GM18907 (cell line): ENCODE measurements at regions not wholly inside any gene's neighbourhood (a gene's known extent, or its start where the extent isn't known, plus 50 kb on each side); places are given as distances from the start of the nearest gene placed in this dataset.

Source experiments
- ATAC-seq: cut with Tn5 transposase; IDR thresholded peaks from one replicate; pipeline ENCODE4 v1.9.1; 2021; ENCODE audit warnings: mild to moderate bottlenecking, moderate library complexity; ENCODE audit not compliant: unreplicated experiment

DNA sequence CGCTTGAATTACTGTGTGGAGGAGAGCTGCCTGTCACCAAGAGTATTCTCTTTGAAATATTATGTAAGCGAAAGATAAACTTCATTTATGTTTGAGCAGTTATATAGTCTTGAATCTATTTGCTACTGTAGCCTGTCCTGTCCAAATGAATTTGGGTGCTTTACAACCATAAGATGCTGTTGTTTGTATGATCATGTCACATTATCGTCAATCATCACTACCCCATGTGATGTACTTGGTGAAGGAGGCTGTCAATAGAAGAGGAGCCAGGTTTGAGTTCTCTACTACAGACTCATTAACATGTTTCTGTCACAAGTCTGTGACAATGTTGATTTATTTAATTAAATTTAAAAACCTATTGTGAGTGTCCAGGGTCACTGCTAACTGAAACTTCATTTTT lies 403.3 kb upstream of the MEF2C start:
- no peak for ATAC-seq

DNA sequence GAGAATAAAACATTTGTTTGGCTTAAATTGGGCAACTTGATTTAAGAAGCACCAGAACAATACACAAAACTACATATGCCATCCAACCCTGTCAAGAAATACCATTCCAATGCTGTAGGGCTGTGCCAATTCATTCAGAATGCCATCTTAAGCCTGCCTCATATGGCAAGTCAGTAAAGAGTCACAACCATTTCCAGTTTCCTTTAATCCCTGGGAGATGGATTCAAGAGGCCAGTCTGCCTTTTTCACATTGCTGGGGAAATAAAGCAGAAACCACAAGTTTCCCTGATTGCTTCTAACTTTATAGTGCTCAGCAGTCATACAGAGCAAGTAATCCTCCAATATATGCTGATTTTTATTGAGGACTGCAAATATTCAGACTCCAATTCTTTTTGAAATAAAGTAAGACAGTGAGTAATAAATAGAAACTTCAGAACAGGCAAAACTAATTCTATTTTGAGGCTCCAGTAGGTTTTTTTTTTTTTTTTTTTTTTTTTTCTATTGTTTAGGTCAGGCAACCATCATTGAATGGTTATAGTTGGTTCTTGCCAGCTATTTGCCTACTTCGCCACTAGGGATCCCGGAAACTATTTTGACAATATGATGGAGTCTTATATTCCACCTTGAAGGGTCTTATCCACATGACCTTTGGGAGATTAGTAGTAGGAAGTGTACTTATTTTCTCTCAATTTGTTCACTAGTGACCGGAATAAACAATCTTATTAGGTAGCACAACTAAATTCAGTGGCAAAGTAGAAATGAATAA lies 400.9 kb upstream of the MEF2C start:
- no peak for ATAC-seq

DNA sequence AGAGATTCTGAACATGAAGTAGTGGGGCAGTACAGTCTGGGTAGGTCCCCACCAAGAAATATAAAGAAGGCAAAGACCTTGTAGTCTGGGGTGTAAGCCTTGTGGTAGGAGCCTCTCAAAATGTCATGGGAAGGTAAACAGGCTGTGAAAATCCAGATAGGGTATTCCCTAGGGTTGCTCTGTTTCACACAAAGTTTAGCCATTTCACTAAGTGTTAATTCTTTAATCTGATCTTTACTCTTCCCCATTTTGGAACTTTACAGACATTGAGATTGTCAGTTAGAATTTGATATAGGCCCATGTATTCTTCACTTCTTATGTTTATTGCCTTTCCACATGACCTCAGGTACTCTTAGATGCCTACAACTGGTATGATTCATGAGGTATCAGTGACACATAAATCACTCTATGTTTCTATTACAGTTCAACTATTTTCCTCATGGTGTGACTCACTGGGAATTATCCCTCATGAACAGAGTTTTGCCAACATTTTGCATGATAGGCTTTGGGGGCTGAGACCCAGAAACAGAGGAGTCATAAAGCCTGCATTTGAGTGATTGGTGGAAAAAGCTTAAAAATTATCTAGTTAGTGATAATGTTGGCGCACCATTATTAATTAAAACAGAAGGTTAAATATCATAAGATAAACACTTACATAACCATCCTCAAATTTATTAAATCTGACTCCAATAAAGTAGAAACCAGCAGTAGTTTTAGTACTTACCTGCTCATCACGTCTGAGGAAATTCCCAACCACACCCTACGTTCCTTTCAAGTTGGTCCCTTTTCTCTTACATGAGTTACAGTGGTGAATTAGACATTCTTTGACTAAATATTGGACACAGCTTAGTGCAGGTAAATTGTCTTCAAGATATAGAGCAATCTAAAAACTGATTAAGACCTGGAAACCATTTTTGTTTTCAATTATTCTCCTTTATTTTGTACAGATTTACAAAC lies 399.8 kb upstream of the MEF2C start:
- peak; percentile 55 for ATAC-seq

DNA sequence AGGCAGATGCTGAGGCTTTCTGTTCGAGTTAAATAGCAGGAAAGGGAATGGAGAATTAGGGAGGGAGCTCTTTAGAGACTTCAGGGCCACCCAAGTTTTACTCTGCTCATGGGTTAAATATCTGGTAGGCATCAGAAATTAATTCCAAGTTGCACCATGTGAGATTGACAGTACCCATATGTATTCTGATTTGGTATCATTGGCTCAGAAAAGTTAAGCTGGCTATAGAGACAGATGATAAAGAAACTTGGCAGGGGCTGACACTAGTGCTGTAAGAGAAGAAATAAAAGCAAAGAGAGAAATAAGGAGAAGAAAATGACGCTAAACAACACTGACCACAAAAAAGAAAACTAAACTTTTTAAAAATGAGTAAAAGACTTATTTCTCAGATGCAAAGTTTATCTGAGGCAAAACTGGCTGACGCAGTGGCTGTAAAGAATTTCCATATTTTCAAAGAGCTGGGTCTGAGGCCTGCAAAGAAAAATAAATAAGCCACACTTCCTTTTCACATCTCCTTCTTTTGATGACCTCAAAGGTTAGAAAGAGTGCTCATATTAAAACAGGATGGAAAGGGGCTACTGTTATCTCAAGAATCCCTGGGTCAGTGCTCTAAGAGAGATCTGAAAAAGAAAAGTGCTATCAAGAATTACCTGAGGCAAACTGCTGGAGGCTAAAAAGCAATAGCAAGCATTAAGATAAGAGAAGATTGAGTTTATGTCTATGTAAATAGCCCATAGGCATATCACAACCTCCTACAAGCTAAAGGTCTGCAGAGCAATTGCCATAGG lies 399.0 kb upstream of the MEF2C start:
- ATAC-seq: peak; percentile 18

DNA sequence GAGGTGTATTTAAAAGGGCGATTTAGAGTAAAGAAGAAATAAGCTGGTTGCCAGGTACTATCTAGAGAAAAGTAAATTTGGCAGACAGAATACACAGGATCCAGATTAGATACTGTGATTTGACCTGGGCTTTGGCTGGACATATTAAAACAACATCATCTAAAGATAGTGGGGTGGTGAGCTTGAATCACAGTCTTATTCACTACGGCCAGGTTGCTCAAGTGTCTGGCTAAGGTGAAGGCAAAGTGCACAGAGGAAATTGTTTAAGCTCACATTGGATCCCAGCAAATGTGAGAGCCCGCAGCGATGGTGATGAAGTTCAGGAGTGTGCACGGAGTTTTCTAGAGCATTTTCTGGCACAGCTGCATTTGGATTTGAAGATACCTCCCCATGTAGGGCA lies 398.2 kb upstream of the MEF2C start:
- no peak for ATAC-seq

DNA sequence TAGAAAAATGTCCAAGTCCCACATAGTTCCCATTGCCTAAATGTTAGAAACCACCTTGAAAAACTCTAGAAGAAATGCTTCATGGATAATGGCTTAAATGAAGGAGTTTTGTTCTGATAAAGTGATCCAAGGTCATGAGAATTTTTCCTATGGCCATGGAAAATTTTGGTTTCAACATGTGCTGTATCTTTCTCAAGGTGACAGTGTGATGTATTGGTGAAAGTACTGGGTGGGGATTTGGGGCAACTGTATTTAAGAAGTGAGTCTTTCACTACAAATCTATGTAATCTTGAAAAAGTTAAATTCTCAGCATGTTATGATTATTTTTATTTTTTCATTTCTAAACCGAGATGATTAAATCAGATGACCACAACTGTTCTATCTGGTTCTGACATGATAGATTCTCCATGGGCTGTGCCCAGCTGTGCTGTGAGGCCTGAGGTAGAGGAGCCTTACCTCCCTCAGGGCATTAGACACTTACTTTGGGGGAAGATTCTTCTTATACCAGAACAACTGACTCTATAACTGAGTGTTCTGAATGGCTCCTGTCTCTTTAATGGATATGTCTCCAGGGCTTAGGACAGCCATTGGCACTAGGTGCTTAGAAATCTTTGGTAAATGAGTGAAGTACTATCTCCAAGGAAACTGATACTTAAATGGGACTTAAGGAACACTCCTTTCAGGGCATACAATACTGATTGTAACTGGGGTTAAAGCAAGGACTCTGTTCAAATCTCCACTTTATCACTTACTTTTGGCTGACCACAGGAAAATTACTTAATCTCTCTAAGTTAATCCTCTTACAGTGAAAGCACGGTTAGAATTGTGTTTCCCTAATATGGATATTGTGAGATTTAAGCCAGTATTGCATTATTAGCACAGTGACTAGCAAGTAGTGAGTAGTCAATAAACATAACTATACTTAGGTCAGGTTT lies 397.4 kb upstream of the MEF2C start:
- ATAC-seq: no peak

DNA sequence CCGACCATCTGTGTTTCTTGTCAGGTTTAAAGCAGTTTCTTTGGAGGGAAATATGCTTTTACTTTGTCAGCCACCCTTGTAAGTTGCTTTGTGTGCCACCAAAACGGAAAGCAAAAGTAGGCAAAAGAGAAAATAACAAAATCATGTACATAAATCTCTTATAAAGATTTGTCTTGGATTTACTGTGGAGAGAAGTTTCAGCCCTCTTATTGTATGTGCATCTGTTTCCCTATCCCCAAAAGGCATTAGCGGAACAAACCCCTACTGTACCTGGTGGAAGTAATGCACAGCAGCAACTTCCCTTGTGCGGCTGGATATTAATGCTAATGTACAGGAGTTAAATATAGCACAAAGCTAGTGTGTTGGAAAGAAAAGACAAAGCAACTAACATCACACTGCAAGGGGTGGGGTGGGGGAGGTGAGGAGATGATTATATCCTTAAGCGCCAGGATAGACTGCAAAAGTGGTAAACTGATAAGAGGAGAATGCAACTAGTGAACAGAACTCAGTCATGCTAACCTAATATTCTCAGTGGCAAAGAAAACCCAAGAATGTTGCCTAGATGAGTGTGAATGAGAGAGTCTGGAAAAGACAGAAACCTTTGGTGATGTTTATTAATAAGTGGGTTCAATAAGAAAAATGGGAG lies 396.5 kb upstream of the MEF2C start:
- ATAC-seq: no peak

DNA sequence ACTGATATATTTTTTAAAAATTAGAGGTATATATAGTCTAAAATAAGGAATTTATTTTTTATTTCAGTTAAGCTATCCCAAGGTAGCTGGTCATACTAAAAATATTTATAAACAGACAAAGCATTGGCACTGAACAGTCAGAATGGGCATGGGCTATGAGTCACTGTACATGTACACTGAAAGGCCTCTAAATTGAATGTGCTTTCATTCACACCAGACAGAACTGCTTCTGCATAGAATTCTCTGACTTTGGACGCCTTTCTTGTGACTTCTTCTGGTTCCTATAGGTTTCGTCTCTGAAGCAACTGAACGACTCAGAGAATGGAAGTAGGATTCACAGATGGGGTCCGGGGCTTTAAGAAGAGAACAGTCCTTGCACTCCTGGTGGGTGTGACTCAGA lies 394.8 kb upstream of the MEF2C start:
- no peak for ATAC-seq

DNA sequence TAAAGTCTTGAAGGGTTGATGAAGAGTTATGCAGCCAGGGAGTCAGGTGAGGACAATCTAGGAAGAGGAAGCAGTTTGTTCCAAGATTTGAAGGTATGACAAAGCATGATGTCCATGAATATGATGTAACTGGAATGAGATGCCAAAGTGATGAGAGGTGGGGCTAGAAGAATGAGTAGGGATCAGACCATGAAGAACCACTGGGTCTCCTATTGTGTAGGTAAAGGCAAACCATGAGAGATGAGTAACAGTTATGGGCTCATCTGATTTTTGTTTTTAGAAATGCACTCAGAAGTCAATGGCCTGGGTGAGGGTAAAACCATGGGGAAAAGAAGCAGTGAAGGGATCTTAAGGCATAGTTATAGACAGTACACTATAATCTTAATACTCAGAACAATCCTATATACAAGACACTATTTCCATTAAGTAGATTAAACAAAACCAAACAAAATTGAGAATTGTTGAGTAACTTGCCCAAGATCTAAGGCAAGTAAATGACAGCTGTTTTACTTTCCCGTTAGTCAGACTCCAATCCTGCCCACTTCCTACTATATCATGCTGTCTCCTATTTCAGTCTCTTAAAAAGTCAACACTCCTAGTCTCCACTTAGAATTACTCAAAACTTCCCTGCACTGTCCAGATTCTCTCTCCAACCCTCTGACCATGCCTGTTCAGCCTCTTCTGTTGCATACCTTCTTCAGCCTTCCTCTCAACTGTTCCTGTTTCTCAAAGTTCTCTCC lies 393.8 kb upstream of the MEF2C start:
- no peak for ATAC-seq

DNA sequence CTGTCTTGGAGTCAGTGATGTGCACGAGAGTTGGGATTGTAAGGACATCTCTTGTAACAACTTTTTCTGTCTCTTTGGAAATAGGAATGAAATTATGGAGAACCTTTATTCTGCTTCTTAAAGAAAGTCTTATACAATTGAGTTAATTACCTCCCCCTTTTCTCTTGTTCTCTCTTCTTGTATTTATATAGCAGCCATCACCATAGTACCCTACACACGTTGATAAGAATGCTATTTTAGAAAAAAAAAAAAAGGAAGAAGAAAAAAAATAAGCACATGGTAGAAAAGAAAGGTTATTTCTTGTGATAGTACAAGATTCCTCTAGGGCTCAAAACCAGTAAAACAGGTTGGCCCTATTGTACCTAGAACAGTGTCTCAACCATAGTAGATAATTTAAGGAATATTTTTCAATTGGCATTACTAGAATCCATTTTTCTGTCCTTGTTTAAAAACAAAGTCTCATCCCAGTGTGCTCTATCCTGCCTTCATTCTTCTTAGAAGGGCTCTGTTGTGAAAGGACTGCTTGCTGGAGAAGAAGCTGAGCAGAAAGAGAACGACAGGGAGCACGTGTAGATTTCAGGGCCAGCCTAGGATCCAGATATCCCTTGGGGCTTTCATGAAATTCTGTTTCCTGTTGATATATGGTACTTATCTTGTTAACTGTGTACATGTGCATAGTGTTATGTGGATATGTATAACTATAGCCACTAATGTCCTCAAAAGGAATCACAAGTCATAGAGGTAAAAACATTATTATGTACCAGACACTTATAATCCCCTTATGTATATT lies 392.3 kb upstream of the MEF2C start:
- ATAC-seq: no peak

DNA sequence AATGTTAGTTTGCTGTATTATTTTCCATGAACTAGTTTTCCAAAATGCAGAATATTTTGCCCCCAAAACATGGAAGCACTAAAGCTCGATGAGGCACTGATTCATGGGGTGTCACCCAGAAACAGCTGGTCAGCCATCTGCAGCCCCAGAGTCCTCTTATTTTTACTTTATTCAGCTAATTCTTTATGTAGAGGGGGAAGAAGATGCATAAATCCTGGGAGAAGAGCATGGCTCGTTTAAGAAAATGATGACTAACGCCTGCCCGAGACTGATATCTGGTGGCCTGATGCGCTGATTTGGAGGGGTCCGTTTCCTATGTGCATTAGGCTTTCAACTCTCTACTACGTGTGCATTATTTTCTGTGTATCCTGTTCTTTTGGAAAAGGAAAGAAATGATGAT lies 390.3 kb upstream of the MEF2C start:
- ATAC-seq: no peak

DNA sequence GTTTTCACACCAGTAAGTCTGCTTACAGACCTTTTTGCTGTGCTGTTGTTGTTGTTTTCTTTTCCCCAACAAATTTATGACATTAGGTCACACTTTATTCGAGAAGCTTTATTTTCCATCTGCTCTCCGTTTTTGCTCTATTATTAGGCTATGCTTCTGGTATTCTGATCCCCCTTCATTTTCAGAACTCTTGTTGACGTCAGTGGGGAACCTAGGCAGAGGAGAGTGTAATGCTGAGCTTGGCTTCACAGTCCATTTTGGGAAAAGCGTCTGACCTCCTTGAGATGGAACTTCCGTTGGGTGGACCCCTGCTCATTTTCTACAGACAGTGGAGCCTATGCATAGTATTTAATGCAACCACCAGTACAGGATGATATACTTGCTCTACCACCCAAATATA lies 387.9 kb upstream of the MEF2C start:
- ATAC-seq: peak; percentile 16

DNA sequence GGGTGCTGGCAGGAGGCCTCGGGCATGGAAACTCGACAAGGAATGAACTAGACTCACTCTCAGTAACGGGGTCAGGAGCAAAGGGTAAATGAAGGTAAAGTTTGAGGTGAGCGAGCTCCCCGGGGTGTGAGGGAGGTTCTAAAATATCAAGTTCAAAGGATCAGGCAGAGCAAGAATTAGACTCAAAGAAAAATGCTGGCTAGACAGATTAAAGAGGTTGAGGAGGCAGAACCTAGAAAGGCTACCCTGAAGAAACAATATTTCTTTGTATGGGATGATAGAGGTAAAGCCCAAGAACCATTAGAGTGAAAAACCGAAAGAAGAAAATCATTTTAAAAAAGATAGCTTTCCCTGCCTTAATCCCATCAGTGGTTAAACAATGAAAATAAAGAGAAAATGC lies 386.7 kb upstream of the MEF2C start:
- ATAC-seq: no peak

DNA sequence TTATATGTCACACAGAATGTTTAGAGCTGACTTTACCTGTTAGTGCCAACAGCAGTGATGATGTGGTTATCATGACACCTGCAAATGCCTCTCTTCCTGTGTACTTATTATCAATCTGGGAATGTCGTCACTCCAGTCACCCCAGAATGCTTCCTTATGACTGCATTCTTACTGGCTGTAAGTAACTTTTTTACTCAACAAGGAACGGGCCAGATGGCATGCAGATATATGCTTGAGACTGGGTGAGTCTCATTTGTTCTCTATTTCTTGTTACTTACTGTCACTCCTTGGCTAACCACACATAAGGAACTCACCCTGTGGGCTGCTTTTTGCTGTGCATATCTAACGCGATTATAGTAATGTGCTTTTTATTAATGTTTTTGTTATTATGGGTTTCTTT lies 385.5 kb upstream of the MEF2C start:
- no peak for ATAC-seq

DNA sequence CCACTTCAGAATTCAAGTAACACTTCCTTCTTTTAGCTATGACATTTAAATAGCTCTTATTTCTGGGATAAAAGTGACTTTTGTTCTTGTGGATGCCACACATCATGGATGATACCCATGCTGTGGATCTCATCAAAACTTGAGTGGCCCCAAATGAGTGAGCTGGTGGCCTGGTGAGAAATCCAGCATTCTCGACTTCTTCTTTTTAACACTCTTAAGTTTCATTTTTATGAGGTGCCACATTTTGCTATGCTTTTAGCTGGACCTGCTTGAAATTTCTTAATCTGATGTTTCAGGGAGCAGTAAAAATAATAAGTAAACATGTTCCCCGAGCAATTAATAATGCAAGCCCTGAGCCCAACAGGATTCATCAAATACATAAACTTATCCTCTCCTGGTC lies 384.8 kb upstream of the MEF2C start:
- no peak for ATAC-seq

DNA sequence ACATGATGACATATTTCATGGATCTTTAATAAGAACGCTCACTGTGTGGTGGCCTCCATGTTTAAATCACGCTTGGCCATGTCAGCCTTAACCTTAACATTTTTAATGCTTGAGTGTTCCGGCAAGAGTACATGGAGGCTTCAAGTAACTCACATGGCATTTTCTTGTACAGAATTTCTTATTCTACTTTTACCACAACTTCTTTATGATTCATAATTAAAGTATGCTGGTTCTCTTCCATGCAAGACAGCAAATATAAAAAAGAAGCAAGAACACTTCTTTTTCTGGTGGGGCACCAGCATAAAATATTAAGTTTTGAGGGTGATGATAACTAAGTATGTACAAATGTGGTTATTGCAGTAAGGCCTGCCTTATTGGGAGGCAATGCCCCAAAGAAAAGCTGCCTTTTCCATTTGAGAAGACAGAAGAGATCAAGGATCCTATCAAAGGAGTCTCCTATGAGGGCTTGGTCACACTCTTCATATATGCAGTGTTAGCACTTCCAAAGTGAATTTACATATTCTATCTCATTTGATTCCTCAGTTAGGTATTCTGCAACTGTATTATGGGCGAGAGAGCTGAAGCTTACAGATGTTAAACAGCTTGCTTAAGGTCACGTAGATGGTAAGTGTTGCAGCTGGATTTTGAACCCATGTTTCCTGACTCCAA lies 382.7 kb upstream of the MEF2C start:
- no peak for ATAC-seq

DNA sequence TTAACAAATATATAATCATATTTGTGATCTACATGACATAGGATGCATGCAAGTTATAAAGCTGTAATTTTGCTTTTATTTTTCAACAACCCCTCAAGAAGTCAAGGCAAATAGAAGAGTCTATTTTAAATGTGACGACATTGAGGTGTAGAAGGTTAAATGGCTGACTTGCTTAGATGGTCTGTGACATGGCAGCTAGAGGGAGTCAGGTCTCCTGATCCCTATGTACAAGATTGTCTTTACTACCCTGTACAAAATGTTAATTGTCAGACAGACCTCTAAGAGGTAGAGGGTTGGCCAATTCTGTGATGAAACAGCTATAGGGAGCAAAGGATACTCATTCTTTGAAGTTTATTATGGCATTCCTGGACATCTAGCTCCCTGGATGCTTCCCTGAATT lies 380.9 kb upstream of the MEF2C start:
- ATAC-seq: no peak

DNA sequence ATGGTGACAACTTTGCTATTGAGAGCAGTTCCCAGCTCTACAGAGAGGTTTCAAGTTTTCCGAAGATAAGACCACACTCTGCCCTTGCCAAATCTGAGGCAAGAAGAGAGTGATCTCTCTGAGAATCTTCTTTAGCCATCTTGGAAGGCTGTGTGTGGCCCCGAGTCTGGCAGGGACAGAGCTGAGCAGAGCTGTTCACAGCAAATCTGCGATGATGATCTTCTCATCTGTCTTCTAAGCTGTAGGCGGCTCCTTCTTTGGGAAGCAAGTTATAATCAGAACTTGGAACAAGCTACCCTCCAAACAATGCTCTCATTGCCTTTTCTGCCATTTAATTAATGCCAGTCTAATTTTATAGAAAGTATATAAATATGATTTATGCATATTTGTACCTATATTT lies 379.0 kb upstream of the MEF2C start:
- no peak for ATAC-seq
